Immature natural killer cell (primary cell): ENCODE measurements at regions not wholly inside any gene's neighbourhood (a gene's known extent, or its start where the extent isn't known, plus 50 kb on each side); places are given as distances from the start of the nearest gene placed in this dataset.

Experiments
- DNase-seq, 3 donors: peaks; one replicate each; pipeline ENCODE4 v3.0.0; 2022; ENCODE audit warnings: mixed read lengths in 1 of 3
- H3K27ac Mint-ChIP-seq, 6 donors: one replicate each; pipeline ENCODE4 v1.8.0; 2020; ENCODE audit warnings: mixed read lengths in 6 of 6, mild to moderate bottlenecking in 5 of 6, inconsistent platforms in 4 of 6, moderate library complexity in 3 of 6
- H3K27me3 Mint-ChIP-seq, 3 donors: one replicate each; pipeline ENCODE4 v1.8.0; 2020 to 2021; ENCODE audit warnings: low read depth in 3 of 3, mild to moderate bottlenecking in 3 of 3, mixed read lengths in 3 of 3, moderate library complexity in 3 of 3, inconsistent platforms in 1 of 3
- H3K36me3 Mint-ChIP-seq, 3 donors: one replicate each; pipeline ENCODE4 v1.8.0; 2020; ENCODE audit warnings: mixed read lengths in 3 of 3, inconsistent platforms in 2 of 3, mild to moderate bottlenecking in 2 of 3
- H3K4me1 Mint-ChIP-seq, 2 donors: one replicate each; pipeline ENCODE4 v1.8.0; 2020; ENCODE audit warnings: inconsistent platforms in 2 of 2, mild to moderate bottlenecking in 2 of 2, mixed read lengths in 2 of 2, moderate library complexity in 1 of 2
- H3K4me3 Mint-ChIP-seq, 5 donors: one replicate each; pipeline ENCODE4 v1.8.0; 2020; ENCODE audit warnings: mild to moderate bottlenecking in 5 of 5, mixed read lengths in 5 of 5, inconsistent platforms in 3 of 5, moderate library complexity in 3 of 5
- H3K9me3 Mint-ChIP-seq, 6 donors: one replicate each; pipeline ENCODE4 v1.8.0; 2020; ENCODE audit warnings: mild to moderate bottlenecking in 6 of 6, mixed read lengths in 6 of 6, inconsistent platforms in 4 of 6, moderate library complexity in 3 of 6

- Mint-ChIP-seq H3K27ac (no peak overlapping the region), H3K4me3 (no peak overlapping the region)
These were observed 134.2 kb upstream of the NEBL start for GRCh38 chr10:21031232-21031795.

GRCh38 chr10:21030091-21030490 lies 133.0 kb upstream of the NEBL start:
- Mint-ChIP-seq H3K36me3 (no peaks in the 10 kb centered on the region), H3K9me3 (peaks cover 0 to 10% (median 3%) of the 10 kb centered on the region in 6 donors), H3K27ac (no peak overlapping the region), H3K4me1 (no peaks in the 10 kb centered on the region), H3K4me3 (no peak overlapping the region), H3K27me3 (peaks cover 0 to 2% (median 0%) of the 10 kb centered on the region in 3 donors)
- no peak for DNase-seq

More at GRCh38 chr10:21031232-21031795, 134.2 kb upstream of the NEBL start:
- no peak for DNase-seq
- no peaks in the 10 kb centered on the region for H3K36me3 Mint-ChIP-seq
- peaks cover 0 to 2% (median 0%) of the 10 kb centered on the region in 3 donors for H3K27me3 Mint-ChIP-seq
- peaks cover 0 to 10% (median 3%) of the 10 kb centered on the region in 6 donors for H3K9me3 Mint-ChIP-seq
- H3K4me1 Mint-ChIP-seq: no peaks in the 10 kb centered on the region

- Mint-ChIP-seq H3K36me3 (no peaks in the 10 kb centered on the region), H3K9me3 (no peaks in the 10 kb centered on the region), H3K27ac (no peak overlapping the region), H3K4me1 (no peaks in the 10 kb centered on the region), H3K4me3 (no peak overlapping the region), H3K27me3 (no peaks in the 10 kb centered on the region)
- DNase-seq: no peak
These were observed 125.7 kb upstream of the NEBL start for GRCh38 chr10:21022821-21023220.

- no peaks in the 10 kb centered on the region for H3K36me3 Mint-ChIP-seq
- H3K4me3 Mint-ChIP-seq: no peak overlapping the region
- no peak overlapping the region for H3K27ac Mint-ChIP-seq
- H3K9me3 Mint-ChIP-seq: no peaks in the 10 kb centered on the region
- H3K4me1 Mint-ChIP-seq: no peaks in the 10 kb centered on the region
- DNase-seq: no peak
- H3K27me3 Mint-ChIP-seq: no peaks in the 10 kb centered on the region
These were observed 124.9 kb upstream of the NEBL start for GRCh38 chr10:21021843-21022594.

GRCh38 chr10:21021231-21021630 lies 124.1 kb upstream of the NEBL start:
- H3K9me3 Mint-ChIP-seq: no peaks in the 10 kb centered on the region
- H3K4me3 Mint-ChIP-seq: no peak overlapping the region
- H3K27ac Mint-ChIP-seq: no peak overlapping the region
- no peaks in the 10 kb centered on the region for H3K4me1 Mint-ChIP-seq
- H3K27me3 Mint-ChIP-seq: no peaks in the 10 kb centered on the region
- no peak for DNase-seq
- H3K36me3 Mint-ChIP-seq: no peaks in the 10 kb centered on the region

GRCh38 chr10:21020545-21020944 lies 123.4 kb upstream of the NEBL start:
- no peak overlapping the region for H3K27ac Mint-ChIP-seq
- H3K27me3 Mint-ChIP-seq: no peaks in the 10 kb centered on the region
- no peaks in the 10 kb centered on the region for H3K4me1 Mint-ChIP-seq
- peak in 1 of 3 donors; percentile 2 for DNase-seq
- H3K4me3 Mint-ChIP-seq: no peak overlapping the region
- no peaks in the 10 kb centered on the region for H3K36me3 Mint-ChIP-seq
- H3K9me3 Mint-ChIP-seq: no peaks in the 10 kb centered on the region

GRCh38 chr10:21019436-21019835 lies 122.3 kb upstream of the NEBL start:
- no peaks in the 10 kb centered on the region for H3K36me3 Mint-ChIP-seq
- H3K27ac Mint-ChIP-seq: peak overlapping the region in 1 of 6 donors; percentile 0
- no peaks in the 10 kb centered on the region for H3K27me3 Mint-ChIP-seq
- H3K4me1 Mint-ChIP-seq: no peaks in the 10 kb centered on the region
- no peak overlapping the region for H3K4me3 Mint-ChIP-seq
- peak in 1 of 3 donors; percentile 2 for DNase-seq
- H3K9me3 Mint-ChIP-seq: no peaks in the 10 kb centered on the region

GRCh38 chr10:21015851-21016250 lies 118.7 kb upstream of the NEBL start:
- Mint-ChIP-seq H3K27me3 (peaks cover 0 to 4% (median 0%) of the 10 kb centered on the region in 3 donors), H3K27ac (no peak overlapping the region), H3K9me3 (peaks cover 0 to 2% (median 0%) of the 10 kb centered on the region in 6 donors), H3K4me3 (no peak overlapping the region), H3K36me3 (no peaks in the 10 kb centered on the region), H3K4me1 (no peaks in the 10 kb centered on the region)
- DNase-seq: no peak

GRCh38 chr10:21014141-21014540 lies 117.0 kb upstream of the NEBL start:
- peaks cover 0 to 2% (median 0%) of the 10 kb centered on the region in 6 donors for H3K9me3 Mint-ChIP-seq
- no peak overlapping the region for H3K4me3 Mint-ChIP-seq
- H3K4me1 Mint-ChIP-seq: no peaks in the 10 kb centered on the region
- H3K27ac Mint-ChIP-seq: no peak overlapping the region
- H3K36me3 Mint-ChIP-seq: no peaks in the 10 kb centered on the region
- no peak for DNase-seq
- H3K27me3 Mint-ChIP-seq: peaks cover 0 to 4% (median 3%) of the 10 kb centered on the region in 3 donors

GRCh38 chr10:21011433-21012018 lies 114.4 kb upstream of the NEBL start:
- H3K9me3 Mint-ChIP-seq: peaks cover 0 to 2% (median 0%) of the 10 kb centered on the region in 6 donors
- H3K27me3 Mint-ChIP-seq: peaks cover 0 to 4% (median 3%) of the 10 kb centered on the region in 3 donors
- H3K36me3 Mint-ChIP-seq: no peaks in the 10 kb centered on the region
- H3K4me3 Mint-ChIP-seq: no peak overlapping the region
- no peak for DNase-seq
- no peaks in the 10 kb centered on the region for H3K4me1 Mint-ChIP-seq
- H3K27ac Mint-ChIP-seq: no peak overlapping the region

GRCh38 chr10:21010615-21011014 lies 113.5 kb upstream of the NEBL start:
- H3K9me3 Mint-ChIP-seq: peaks cover 0 to 2% (median 0%) of the 10 kb centered on the region in 6 donors
- H3K27ac Mint-ChIP-seq: no peak overlapping the region
- H3K4me3 Mint-ChIP-seq: no peak overlapping the region
- no peak for DNase-seq
- no peaks in the 10 kb centered on the region for H3K4me1 Mint-ChIP-seq
- H3K27me3 Mint-ChIP-seq: peaks cover 0 to 4% (median 3%) of the 10 kb centered on the region in 3 donors
- H3K36me3 Mint-ChIP-seq: no peaks in the 10 kb centered on the region

GRCh38 chr10:21003240-21003822 lies 106.2 kb upstream of the NEBL start:
- H3K4me3 Mint-ChIP-seq: no peak overlapping the region
- DNase-seq: no peak
- peaks cover 0 to 6% (median 0%) of the 10 kb centered on the region in 6 donors for H3K9me3 Mint-ChIP-seq
- no peaks in the 10 kb centered on the region for H3K36me3 Mint-ChIP-seq
- H3K27ac Mint-ChIP-seq: no peak overlapping the region
- no peaks in the 10 kb centered on the region for H3K4me1 Mint-ChIP-seq
- no peaks in the 10 kb centered on the region for H3K27me3 Mint-ChIP-seq

GRCh38 chr10:21002091-21002878 lies 105.2 kb upstream of the NEBL start:
- Mint-ChIP-seq H3K27ac (no peak overlapping the region), H3K4me3 (no peak overlapping the region), H3K4me1 (no peaks in the 10 kb centered on the region), H3K9me3 (peaks cover 0 to 6% (median 0%) of the 10 kb centered on the region in 6 donors), H3K27me3 (no peaks in the 10 kb centered on the region), H3K36me3 (no peaks in the 10 kb centered on the region)
- DNase-seq: no peak
